ENCODE measurements at regions not wholly inside any gene's neighbourhood (a gene's known extent, or its start where the extent isn't known, plus 50 kb on each side); places are given as distances from the start of the nearest gene placed in this dataset.
A peak's percentile ranks its signal among the peaks of the same experiment; 100 is the strongest.
"Not testable (repeated sequence)": the region's sequence is repeated elsewhere in the genome, so short reads cannot be mapped to it uniquely, and the experiment has no call there.

GRCh38 chr17:64723781-64724180 is 61.7 kb upstream of the SMURF2 start:
- no peak for DNase-seq

GRCh38 chr17:64721556-64721955 is 59.4 kb upstream of the SMURF2 start:
- not testable (repeated sequence) for DNase-seq

GRCh38 chr17:64720253-64720652 is 58.1 kb upstream of the SMURF2 start:
- not testable (repeated sequence) for DNase-seq

- DNase-seq = not testable (repeated sequence)
These were observed 57.4 kb upstream of the SMURF2 start for GRCh38 chr17:64719517-64719916.

- DNase-seq = not testable (repeated sequence)
These were observed 56.7 kb upstream of the SMURF2 start for GRCh38 chr17:64718816-64719215.

GRCh38 chr17:64718058-64718457 is 56.0 kb upstream of the SMURF2 start:
- no peak for DNase-seq

GRCh38 chr17:64716496-64716895 is 54.4 kb upstream of the SMURF2 start:
- DNase-seq = not testable (repeated sequence)

- peak in 1 of 2 experiments; percentile 12 for DNase-seq
These were observed 51.7 kb upstream of the SMURF2 start for GRCh38 chr17:64713786-64714185.

- DNase-seq = peak in 1 of 2 experiments; percentile 4
These were observed 50.6 kb upstream of the SMURF2 start for GRCh38 chr17:64712557-64713351.
